ENCODE measurements at regions not wholly inside any gene's neighbourhood (a gene's known extent, or its start where the extent isn't known, plus 50 kb on each side); places are given as distances from the start of the nearest gene placed in this dataset.

- no peak for TF ChIP-seq POLR2A (IDR thresholded peaks at IDR 0.05; ENCODE audit: low read depth)
- TF ChIP-seq CTCF (IDR thresholded peaks at IDR 0.05), result no peak
- TF ChIP-seq POLR2AphosphoS5 (IDR thresholded peaks at IDR 0.05), result no peak
These were observed 203.0 kb upstream of the DYNLRB2 start for GRCh38 chr16:80337786-80338185.

All from esophagus muscularis mucosa (tissue), 3 donors.